ENCODE measurements at regions not wholly inside any gene's neighbourhood (a gene's known extent, or its start where the extent isn't known, plus 50 kb on each side); places are given as distances from the start of the nearest gene placed in this dataset.

GRCh38 chr3:102665183-102665582, 230.4 kb downstream of the ZPLD1 start (continued):
- no peak for TF ChIP-seq E2F8 (IDR thresholded peaks at IDR 0.05; ENCODE audit: low read depth, partially characterized antibody)
- TF ChIP-seq JUNB (IDR thresholded peaks at IDR 0.05) = no peak
- no peak for TF ChIP-seq SMC3 (IDR thresholded peaks at IDR 0.05; ENCODE audit: borderline replicate concordance, low read length)
- TF ChIP-seq RBBP5 (conservative IDR thresholded peaks at IDR 0.05) = no peak
- TF ChIP-seq BCL11A (IDR thresholded peaks at IDR 0.05; ENCODE audit: low read depth, low read length) = no peak
- no peak for TF ChIP-seq NFYA (IDR thresholded peaks at IDR 0.05; ENCODE audit: borderline replicate concordance, low read depth, low read length)
- no peak for TF ChIP-seq ZNF687 (IDR thresholded peaks at IDR 0.05)
- TF ChIP-seq BCL3 (IDR thresholded peaks at IDR 0.05; ENCODE audit: borderline replicate concordance, insufficient read depth, low read depth, low read length, poor library complexity, severe bottlenecking) = no peak
- no peak for TF ChIP-seq NR2C2 (IDR thresholded peaks at IDR 0.05; ENCODE audit: borderline replicate concordance, control insufficient read depth, insufficient read length, low read depth)
- TF ChIP-seq ZBTB33 (IDR thresholded peaks at IDR 0.05) = no peak
- no peak for TF ChIP-seq ZBED1 (IDR thresholded peaks at IDR 0.05; ENCODE audit: borderline replicate concordance)
- TF ChIP-seq KDM1A (IDR thresholded peaks at IDR 0.05; ENCODE audit: borderline replicate concordance) = no peak
